Uterus (tissue), 2 donors: ENCODE measurements at regions not wholly inside any gene's neighbourhood (a gene's known extent, or its start where the extent isn't known, plus 50 kb on each side); places are given as distances from the start of the nearest gene placed in this dataset.
"Not testable (repeated sequence)": the region's sequence is repeated elsewhere in the genome, so short reads cannot be mapped to it uniquely, and the experiment has no call there.

ENCODE experiments used
- POLR2A ChIP-seq, 2 donors: fragments of 450-650 bp; IDR thresholded peaks; one replicate each; pipeline ENCODE4 v1.6.1; 2016; ENCODE audit warnings: antibody characterized with exemption in 2 of 2, mild to moderate bottlenecking in 1 of 2, moderate library complexity in 1 of 2
- TF ChIP-seq, protein P1 (sequence below), 4 experiments: fragments of 200-600 bp in 2 of 4; fragments of 450-650 bp in 2 of 4; sonication (generic) in 2 of 4; IDR thresholded peaks; one replicate each; pipeline ENCODE4 v1.5.1; 2016 to 2019; ENCODE audit warnings: antibody characterized with exemption in 4 of 4, mild to moderate bottlenecking in 2 of 4, moderate library complexity in 1 of 4

DNA sequence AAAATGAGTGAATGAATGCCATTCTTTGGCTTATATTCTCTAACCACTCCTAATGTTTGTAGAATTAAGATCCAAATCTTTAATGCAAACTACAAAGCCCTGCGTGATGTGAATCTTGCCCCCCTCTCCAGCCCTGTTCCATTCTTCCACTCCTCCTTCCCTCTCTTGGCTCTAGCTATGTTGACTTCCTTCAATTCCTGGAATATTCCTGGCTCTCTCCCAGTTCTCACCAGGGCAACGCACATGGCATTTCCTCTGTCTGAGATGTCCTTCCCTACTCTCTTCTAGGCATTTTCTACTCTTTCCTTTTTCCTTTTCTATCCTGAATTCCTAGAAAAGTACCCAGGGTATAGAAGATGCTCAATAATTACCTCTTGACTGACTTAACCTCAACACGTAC lies 446.0 kb upstream of the ADAMTS9 start:
- TF ChIP-seq, protein P1, sequence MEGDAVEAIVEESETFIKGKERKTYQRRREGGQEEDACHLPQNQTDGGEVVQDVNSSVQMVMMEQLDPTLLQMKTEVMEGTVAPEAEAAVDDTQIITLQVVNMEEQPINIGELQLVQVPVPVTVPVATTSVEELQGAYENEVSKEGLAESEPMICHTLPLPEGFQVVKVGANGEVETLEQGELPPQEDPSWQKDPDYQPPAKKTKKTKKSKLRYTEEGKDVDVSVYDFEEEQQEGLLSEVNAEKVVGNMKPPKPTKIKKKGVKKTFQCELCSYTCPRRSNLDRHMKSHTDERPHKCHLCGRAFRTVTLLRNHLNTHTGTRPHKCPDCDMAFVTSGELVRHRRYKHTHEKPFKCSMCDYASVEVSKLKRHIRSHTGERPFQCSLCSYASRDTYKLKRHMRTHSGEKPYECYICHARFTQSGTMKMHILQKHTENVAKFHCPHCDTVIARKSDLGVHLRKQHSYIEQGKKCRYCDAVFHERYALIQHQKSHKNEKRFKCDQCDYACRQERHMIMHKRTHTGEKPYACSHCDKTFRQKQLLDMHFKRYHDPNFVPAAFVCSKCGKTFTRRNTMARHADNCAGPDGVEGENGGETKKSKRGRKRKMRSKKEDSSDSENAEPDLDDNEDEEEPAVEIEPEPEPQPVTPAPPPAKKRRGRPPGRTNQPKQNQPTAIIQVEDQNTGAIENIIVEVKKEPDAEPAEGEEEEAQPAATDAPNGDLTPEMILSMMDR (IDR thresholded peaks at IDR 0.05), result not testable (repeated sequence)
- TF ChIP-seq POLR2A (IDR thresholded peaks at IDR 0.05), result not testable (repeated sequence)
